HepG2 (cell line): ENCODE measurements at regions not wholly inside any gene's neighbourhood (a gene's known extent, or its start where the extent isn't known, plus 50 kb on each side); places are given as distances from the start of the nearest gene placed in this dataset.

Experiments used
- ATAC-seq: fragments of 200-7000 bp; cut with Tn5 transposase; 3 replicates; pipeline ENCODE4 v1.9.1; 2020; ENCODE audit warnings: mild to moderate bottlenecking, moderate library complexity
- BruUV-seq: library from RNA; stranded (reverse); fragments of 400-500 nt; replicated peaks from 2 replicates; lab custom pipeline; 2021; lab: Mats Ljungman, UMichigan
- CTCF ChIA-PET: fragments of 300-600 bp; formaldehyde crosslinking; extraction: SDS; loops from one replicate; lab custom pipeline; 2021; ENCODE audit warnings: low total read pairs, inconsistent platforms, low intra/inter-chr PET ratio; lab: Yijun Ruan, JAX
- POLR2A ChIA-PET: fragments of 350-600 bp; sonication (Branson Sonifier 250); formaldehyde crosslinking; loops from one replicate; lab custom pipeline; 2020; ENCODE audit warnings: antibody characterized with exemption, inconsistent platforms; lab: Yijun Ruan, JAX
- DNase-seq: peaks from one replicate; pipeline ENCODE4 v3.0.0-alpha.2; 2015; ENCODE audit warnings: low spot score
- FAIRE-seq: peaks from 3 replicates; lab custom pipeline; 2011; peaks lifted over from hg19 to GRCh38; lab: Jason Lieb, UNC
- H2AFZ ChIP-seq: one replicate; pipeline ENCODE4 v1.6.1; 2011; ENCODE audit warnings: low read length, inconsistent platforms
- H3K27ac ChIP-seq: fragments of 300-600 bp; 3 replicates; pipeline ENCODE4 v1.8.0; 2011; ENCODE audit warnings: mixed run types, mild to moderate bottlenecking, mixed read lengths, low read length, inconsistent platforms; ENCODE audit not compliant: insufficient read depth; ENCODE audit errors: extremely low read length
- H3K27me3 ChIP-seq, 2 experiments: fragments of 200-600 bp in 1 of 2; 2 replicates in 1 of 2; 3 replicates in 1 of 2; pipeline versions ENCODE4 v1.6.0 to v1.8.0; 2011; ENCODE audit warnings: low read length in 2 of 2, mild to moderate bottlenecking in 2 of 2, moderate library complexity in 2 of 2, inconsistent platforms in 1 of 2; ENCODE audit not compliant: insufficient read depth in 2 of 2, control insufficient read depth in 1 of 2
- H3K36me3 ChIP-seq, 2 experiments: fragments of 200-600 bp in 1 of 2; replicated peaks in 1 of 2; 2 replicates in 1 of 2; 3 replicates in 1 of 2; pipeline versions ENCODE4 v1.5.1 to v1.8.0; 2011; ENCODE audit warnings: low read length in 2 of 2, inconsistent platforms in 1 of 2; ENCODE audit not compliant: insufficient read depth in 2 of 2, control insufficient read depth in 1 of 2
- H3K4me1 ChIP-seq: 2 replicates; pipeline ENCODE4 v1.5.1; 2012; ENCODE audit warnings: low read length, inconsistent platforms; ENCODE audit not compliant: insufficient read depth
- H3K4me2 ChIP-seq: 2 replicates; pipeline ENCODE4 v1.6.0; 2011; ENCODE audit warnings: low read depth, low read length, inconsistent platforms
- H3K4me3 ChIP-seq, 3 experiments: fragments of 200-600 bp in 1 of 3; sonication (generic), shearing (Covaris generic) in 1 of 3; replicated peaks in 1 of 3; 2 replicates each; pipeline ENCODE4 v1.5.1; 2011 to 2016; ENCODE audit warnings: low read length in 3 of 3, inconsistent platforms in 2 of 3, low read depth in 2 of 3, mild to moderate bottlenecking in 2 of 3, control low read depth in 1 of 3, mixed read lengths in 1 of 3; ENCODE audit not compliant: insufficient read depth in 1 of 3
- H3K79me2 ChIP-seq: one replicate; pipeline ENCODE4 v1.6.1; 2011; ENCODE audit warnings: low read length, inconsistent platforms; ENCODE audit not compliant: insufficient read depth
- H3K9ac ChIP-seq: 2 replicates; pipeline ENCODE4 v1.6.0; 2011; ENCODE audit warnings: mild to moderate bottlenecking, low read depth, low read length, inconsistent platforms; ENCODE audit not compliant: insufficient read depth
- H3K9me3 ChIP-seq: 2 replicates; pipeline ENCODE4 v1.5.1; 2012; ENCODE audit warnings: mild to moderate bottlenecking, low read length
- H4K20me1 ChIP-seq: 2 replicates; pipeline ENCODE4 v1.6.0; 2011; ENCODE audit warnings: inconsistent platforms, mild to moderate bottlenecking, low read length, moderate library complexity; ENCODE audit not compliant: insufficient read depth
- RXRA ChIP-seq: sonication (generic); formaldehyde crosslinking; IDR thresholded peaks from 2 replicates; pipeline ENCODE4 v1.5.1; 2020; ENCODE audit warnings: missing genetic modification reagents
- ZNF326 ChIP-seq: sonication (generic); formaldehyde crosslinking; IDR thresholded peaks from 2 replicates; pipeline ENCODE4 v1.4.0; 2020; ENCODE audit warnings: missing genetic modification reagents, borderline replicate concordance
- ZNF572 ChIP-seq: sonication (generic); formaldehyde crosslinking; IDR thresholded peaks from 2 replicates; pipeline ENCODE4 v1.5.1; 2020; ENCODE audit warnings: mild to moderate bottlenecking, missing genetic modification reagents
- ZNF629 ChIP-seq: sonication (generic); formaldehyde crosslinking; conservative IDR thresholded peaks from 2 replicates; pipeline ENCODE4 v1.5.0; 2020; ENCODE audit warnings: missing genetic modification reagents
- ZNF678 ChIP-seq: sonication (generic); formaldehyde crosslinking; IDR thresholded peaks from 2 replicates; pipeline ENCODE4 v1.4.0; 2020; ENCODE audit warnings: mild to moderate bottlenecking, missing genetic modification reagents
- ZZZ3 ChIP-seq: sonication (generic); formaldehyde crosslinking; IDR thresholded peaks from 2 replicates; pipeline ENCODE4 v1.4.0; 2020; ENCODE audit warnings: missing genetic modification reagents, mild to moderate bottlenecking, borderline replicate concordance
- WGBS: methylation state at CpG from one replicate; pipeline ENCODE4 v1.1.6; 2017; ENCODE audit warnings: low lambda C conversion rate; 5-methylcytosine and 5-hydroxymethylcytosine counted together
- in situ Hi-C: cut with HindIII; loops from 2 replicates; pipeline ENCODE4 v1.10.0; 2017; ENCODE audit warnings: low pct_unique_long_range_greater_than_20kb; ENCODE audit not compliant: extremely low pct_ligation_motif_present
- intact Hi-C: fragments of 100-400 bp; cut with micrococcal nuclease; formaldehyde crosslinking; loops from one replicate; pipeline ENCODE4 v1.10.0; 2022; ENCODE audit not compliant: unreplicated experiment
- TF ChIP-seq, protein P1 (sequence below): sonication (generic); formaldehyde crosslinking; IDR thresholded peaks from 2 replicates; pipeline ENCODE4 v1.5.1; 2020; ENCODE audit warnings: missing genetic modification reagents, mild to moderate bottlenecking, borderline replicate concordance
- TF ChIP-seq, protein P2 (sequence below): IDR thresholded peaks from 2 replicates; pipeline ENCODE4 v1.6.1; 2012; ENCODE audit warnings: inconsistent platforms
- TF ChIP-seq, protein P3 (sequence below): sonication (generic); formaldehyde crosslinking; IDR thresholded peaks from 2 replicates; pipeline ENCODE4 v1.8.0; 2022; ENCODE audit warnings: mild to moderate bottlenecking, missing genetic modification reagents, moderate library complexity
- TF ChIP-seq, protein P4 (sequence below): sonication (generic); formaldehyde crosslinking; IDR thresholded peaks from 2 replicates; pipeline ENCODE4 v1.5.0; 2020; ENCODE audit warnings: mild to moderate bottlenecking, missing genetic modification reagents, moderate library complexity

DNA sequence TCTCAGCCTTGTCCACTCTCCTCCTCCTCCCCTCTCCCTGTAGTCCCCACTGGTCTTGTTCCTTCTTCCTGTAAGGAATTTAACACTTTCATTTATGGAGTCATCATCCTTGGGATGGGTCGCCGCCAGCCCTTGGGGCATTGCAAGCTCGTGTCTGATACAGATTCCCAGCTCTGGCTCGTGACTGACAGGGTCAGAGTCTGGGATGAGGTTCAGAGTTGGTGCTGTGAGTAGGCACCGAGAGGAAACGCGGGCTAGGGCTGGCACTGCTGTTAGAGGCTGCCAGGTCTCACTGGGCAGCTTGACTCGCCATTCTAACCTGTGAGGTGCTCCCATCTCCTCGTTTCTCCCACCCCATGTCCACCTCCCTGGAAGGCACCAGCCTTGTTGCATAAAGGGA, 407.0 kb downstream of the SOX9 start (continued):
- TF ChIP-seq, protein P1, sequence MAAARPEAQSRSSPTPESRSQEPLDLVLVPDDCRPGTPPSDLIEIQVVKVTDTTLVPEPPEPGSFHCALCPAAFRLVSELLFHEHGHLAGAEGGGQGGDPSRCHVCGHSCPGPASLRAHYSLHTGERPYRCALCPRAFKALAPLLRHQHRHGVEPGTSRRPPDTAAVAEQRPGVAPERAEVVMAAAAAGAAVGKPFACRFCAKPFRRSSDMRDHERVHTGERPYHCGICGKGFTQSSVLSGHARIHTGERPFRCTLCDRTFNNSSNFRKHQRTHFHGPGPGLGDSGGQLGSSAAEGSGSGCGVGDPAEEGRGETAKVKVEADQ (CRISPR knock-in tag), result no peak
- TF ChIP-seq, protein P2, sequence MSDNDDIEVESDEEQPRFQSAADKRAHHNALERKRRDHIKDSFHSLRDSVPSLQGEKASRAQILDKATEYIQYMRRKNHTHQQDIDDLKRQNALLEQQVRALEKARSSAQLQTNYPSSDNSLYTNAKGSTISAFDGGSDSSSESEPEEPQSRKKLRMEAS, result no peak

DNA sequence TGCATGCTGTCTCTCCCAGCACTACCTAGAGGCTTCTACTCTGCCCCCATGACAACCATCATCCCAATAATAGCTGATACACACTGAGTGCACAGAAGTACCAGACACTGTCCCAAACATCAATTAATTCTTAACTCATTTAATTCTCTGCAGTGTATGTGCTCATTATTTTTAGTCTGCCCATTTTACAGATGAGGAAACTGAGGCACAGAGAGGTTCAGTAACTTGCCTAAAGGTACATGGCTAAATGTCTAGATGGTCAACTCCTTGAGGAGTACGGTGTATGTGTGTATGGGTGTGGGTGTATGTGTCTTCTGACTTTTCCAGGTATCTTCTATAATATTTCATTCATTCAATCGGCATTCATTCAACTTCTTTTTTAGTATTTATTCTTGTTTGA, 407.9 kb downstream of the SOX9 start:
- ATAC-seq (no peak), DNase-seq (no peak), FAIRE-seq (no peak)
- H3K27me3 ChIP-seq, result no peaks in the 10 kb centered on the region
- peaks cover 85% of the 10 kb centered on the region for H3K79me2 ChIP-seq
- WGBS, result 97% methylated on average over 2 of the region's 2 CpGs
- H3K9ac ChIP-seq, result no peak overlapping the region
- intact Hi-C loops, result no loop called here
- H3K4me2 ChIP-seq, result no peak overlapping the region
- H3K27ac ChIP-seq, result no peak overlapping the region
- H3K4me1 ChIP-seq, result peaks cover 60% of the 10 kb centered on the region
- H3K4me3 ChIP-seq, result no peak overlapping the region
- H4K20me1 ChIP-seq, result no peaks in the 10 kb centered on the region; the same call in 1 of the 2 replicates
- in situ Hi-C loops, result loop anchor here (25.0 kb wide), 2 partner anchors 766 to 1066 kb away; no protein-coding TSS in a partner anchor
- CTCF ChIA-PET, result no interaction called here
- no peaks in the 10 kb centered on the region for H3K36me3 ChIP-seq
- no peak overlapping the region for H2AFZ ChIP-seq
- TF ChIP-seq, protein P3, sequence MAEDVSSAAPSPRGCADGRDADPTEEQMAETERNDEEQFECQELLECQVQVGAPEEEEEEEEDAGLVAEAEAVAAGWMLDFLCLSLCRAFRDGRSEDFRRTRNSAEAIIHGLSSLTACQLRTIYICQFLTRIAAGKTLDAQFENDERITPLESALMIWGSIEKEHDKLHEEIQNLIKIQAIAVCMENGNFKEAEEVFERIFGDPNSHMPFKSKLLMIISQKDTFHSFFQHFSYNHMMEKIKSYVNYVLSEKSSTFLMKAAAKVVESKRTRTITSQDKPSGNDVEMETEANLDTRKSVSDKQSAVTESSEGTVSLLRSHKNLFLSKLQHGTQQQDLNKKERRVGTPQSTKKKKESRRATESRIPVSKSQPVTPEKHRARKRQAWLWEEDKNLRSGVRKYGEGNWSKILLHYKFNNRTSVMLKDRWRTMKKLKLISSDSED (CRISPR knock-in tag), result no peak
- no peak for TF ChIP-seq ZZZ3 (CRISPR knock-in tag)
- TF ChIP-seq ZNF326, result no peak
- no peak for TF ChIP-seq ZNF572
- TF ChIP-seq RXRA, result no peak
- TF ChIP-seq ZNF678, result no peak
- TF ChIP-seq, protein P4, sequence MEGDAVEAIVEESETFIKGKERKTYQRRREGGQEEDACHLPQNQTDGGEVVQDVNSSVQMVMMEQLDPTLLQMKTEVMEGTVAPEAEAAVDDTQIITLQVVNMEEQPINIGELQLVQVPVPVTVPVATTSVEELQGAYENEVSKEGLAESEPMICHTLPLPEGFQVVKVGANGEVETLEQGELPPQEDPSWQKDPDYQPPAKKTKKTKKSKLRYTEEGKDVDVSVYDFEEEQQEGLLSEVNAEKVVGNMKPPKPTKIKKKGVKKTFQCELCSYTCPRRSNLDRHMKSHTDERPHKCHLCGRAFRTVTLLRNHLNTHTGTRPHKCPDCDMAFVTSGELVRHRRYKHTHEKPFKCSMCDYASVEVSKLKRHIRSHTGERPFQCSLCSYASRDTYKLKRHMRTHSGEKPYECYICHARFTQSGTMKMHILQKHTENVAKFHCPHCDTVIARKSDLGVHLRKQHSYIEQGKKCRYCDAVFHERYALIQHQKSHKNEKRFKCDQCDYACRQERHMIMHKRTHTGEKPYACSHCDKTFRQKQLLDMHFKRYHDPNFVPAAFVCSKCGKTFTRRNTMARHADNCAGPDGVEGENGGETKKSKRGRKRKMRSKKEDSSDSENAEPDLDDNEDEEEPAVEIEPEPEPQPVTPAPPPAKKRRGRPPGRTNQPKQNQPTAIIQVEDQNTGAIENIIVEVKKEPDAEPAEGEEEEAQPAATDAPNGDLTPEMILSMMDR (CRISPR knock-in tag), result no peak
- peak; percentile 84 for TF ChIP-seq ZNF629
- no TSS peak for BruUV-seq
- no peaks in the 10 kb centered on the region for H3K9me3 ChIP-seq
- POLR2A ChIA-PET, result interaction anchor here (1.8 kb wide), 1 partner anchor 408 kb away, joined by 5 read pairs; the partner anchor contains the start of gene SOX9
